WI38 (cell line): ENCODE measurements at regions not wholly inside any gene's neighbourhood (a gene's known extent, or its start where the extent isn't known, plus 50 kb on each side); places are given as distances from the start of the nearest gene placed in this dataset.

Source experiments
- H3K4me3 ChIP-seq: 2 replicates; pipeline ENCODE4 v1.5.1; 2011; ENCODE audit warnings: low read depth, mild to moderate bottlenecking, control low read depth, low read length
- TF ChIP-seq, protein P1 (sequence below): IDR thresholded peaks from 2 replicates; pipeline ENCODE4 v1.5.1; 2012; ENCODE audit warnings: low read depth, mild to moderate bottlenecking, control low read depth, low read length

DNA sequence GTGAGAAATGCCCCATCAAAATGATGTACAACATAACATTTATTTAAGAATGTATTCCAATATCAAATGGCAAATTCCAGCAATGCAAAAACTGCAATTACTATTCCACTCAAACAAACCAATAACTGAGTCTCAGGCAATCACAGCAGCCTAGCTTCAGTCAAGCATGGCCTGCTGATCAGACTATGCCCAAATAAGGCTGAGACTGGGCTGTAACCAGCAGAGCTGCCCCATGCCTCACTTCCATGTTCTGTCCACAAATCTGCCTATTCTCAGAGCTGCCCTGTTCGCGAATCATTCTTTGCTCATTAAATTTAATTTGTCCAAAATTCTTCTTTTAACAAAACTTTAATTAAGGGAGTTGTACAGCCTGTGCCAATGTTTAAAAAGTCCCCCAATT is 155.4 kb downstream of the FNDC1 start:
- TF ChIP-seq, protein P1, sequence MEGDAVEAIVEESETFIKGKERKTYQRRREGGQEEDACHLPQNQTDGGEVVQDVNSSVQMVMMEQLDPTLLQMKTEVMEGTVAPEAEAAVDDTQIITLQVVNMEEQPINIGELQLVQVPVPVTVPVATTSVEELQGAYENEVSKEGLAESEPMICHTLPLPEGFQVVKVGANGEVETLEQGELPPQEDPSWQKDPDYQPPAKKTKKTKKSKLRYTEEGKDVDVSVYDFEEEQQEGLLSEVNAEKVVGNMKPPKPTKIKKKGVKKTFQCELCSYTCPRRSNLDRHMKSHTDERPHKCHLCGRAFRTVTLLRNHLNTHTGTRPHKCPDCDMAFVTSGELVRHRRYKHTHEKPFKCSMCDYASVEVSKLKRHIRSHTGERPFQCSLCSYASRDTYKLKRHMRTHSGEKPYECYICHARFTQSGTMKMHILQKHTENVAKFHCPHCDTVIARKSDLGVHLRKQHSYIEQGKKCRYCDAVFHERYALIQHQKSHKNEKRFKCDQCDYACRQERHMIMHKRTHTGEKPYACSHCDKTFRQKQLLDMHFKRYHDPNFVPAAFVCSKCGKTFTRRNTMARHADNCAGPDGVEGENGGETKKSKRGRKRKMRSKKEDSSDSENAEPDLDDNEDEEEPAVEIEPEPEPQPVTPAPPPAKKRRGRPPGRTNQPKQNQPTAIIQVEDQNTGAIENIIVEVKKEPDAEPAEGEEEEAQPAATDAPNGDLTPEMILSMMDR: no peak
- H3K4me3 ChIP-seq: no peak overlapping the region
